Pancreas (tissue), 10 donors: ENCODE measurements at regions not wholly inside any gene's neighbourhood (a gene's known extent, or its start where the extent isn't known, plus 50 kb on each side); places are given as distances from the start of the nearest gene placed in this dataset.

Experiments used
- ATAC-seq, 4 donors: fragments of 200-7000 bp; cut with Tn5 transposase; one replicate each; pipeline versions ENCODE4 v1.8.0 to v1.9.1; 2020; ENCODE audit warnings: mild to moderate bottlenecking in 4 of 4, moderate library complexity in 4 of 4
- DNase-seq, 6 donors: peaks; one replicate each; pipeline ENCODE4 v3.0.0-alpha.2; 2020
- FAIRE-seq: peaks from 2 replicates; lab custom pipeline; 2012; peaks lifted over from hg19 to GRCh38; lab: Jason Lieb, UNC
- H3K27ac ChIP-seq, 4 donors: fragments of 200-600 bp; sonication (generic); 1 replicate in 3 of 4; 2 replicates in 1 of 4; pipeline versions ENCODE4 v1.5.0 to v1.8.0; 2020
- H3K27me3 ChIP-seq, 4 donors: fragments of 200-600 bp; one replicate each; pipeline ENCODE4 v1.8.0; 2021
- H3K36me3 ChIP-seq, 3 donors: fragments of 200-600 bp; sonication (generic) in 1 of 3; one replicate each; pipeline versions ENCODE4 v1.5.0 to v1.8.0; 2020 to 2021
- H3K4me1 ChIP-seq, 3 donors: fragments of 200-600 bp; one replicate each; pipeline ENCODE4 v1.8.0; 2021
- H3K4me3 ChIP-seq, 4 donors: fragments of 200-600 bp; sonication (generic) in 2 of 4; one replicate each; pipeline versions ENCODE4 v1.5.0 to v1.8.0; 2020 to 2021
- H3K9me3 ChIP-seq, 4 donors: fragments of 200-600 bp; one replicate each; pipeline ENCODE4 v1.8.0; 2021
- CTCF ChIP-seq, 4 donors: fragments of 200-600 bp; sonication (generic) in 3 of 4; IDR thresholded peaks; one replicate each; pipeline versions ENCODE4 v1.5.0 to v1.8.0; 2021; ENCODE audit warnings: antibody characterized with exemption in 4 of 4
- WGBS, 2 donors: extraction: QIAGEN DNeasy Blood & Tissue Kit; methylation state at CpG; one replicate each; pipeline ENCODE4 v1.1.7; 2013; 5-methylcytosine and 5-hydroxymethylcytosine counted together
- intact Hi-C, 3 donors: fragments of 100-400 bp; cut with DNase I; formaldehyde crosslinking; loops; one replicate each; pipeline versions ENCODE4 v1.11.1 to v1.14.2; 2022
- donor health status: healthy with polysubstance abuse.
- donor health status: DM: no; HTN: no; CAD: no; lungs with moderate emphysema.
- donor health status: DM: no; HTN: no; CAD: no.
- donor health status: control.
- donor health status: control.
- donor health status: Bipolar disorder and iron deficiency.
- donor health status: DM: yes; HTN: yes; CAD: no.
- donor health status: DM: no; HTN: no; CAD: no.
- donor health status: DM: no; HTN: no; CAD: no.
- donor health status: DM: yes; HTN: yes; CAD: no.

- intact Hi-C loops: no loop called here
- 50 to 61% methylated on average over 5 of the region's 5 CpGs for WGBS, 2 donors
- Histone ChIP-seq H3K9me3 (no peaks in the 10 kb centered on the region), H3K27ac (no peak overlapping the region), H3K4me1 (no peaks in the 10 kb centered on the region), H3K27me3 (no peaks in the 10 kb centered on the region), H3K36me3 (no peaks in the 10 kb centered on the region), H3K4me3 (no peak overlapping the region)
- FAIRE-seq: no peak
- no peak for DNase-seq
- no peak for TF ChIP-seq CTCF (IDR thresholded peaks at IDR 0.05)
- ATAC-seq: no peak
These were observed 198.9 kb upstream of the CYLC2 start for GRCh38 chr9:102796244-102796643.

- no peak overlapping the region for H3K4me3 ChIP-seq
- no peak overlapping the region for H3K27ac ChIP-seq
- intact Hi-C loops: no loop called here
- DNase-seq (no peak), ATAC-seq (no peak), FAIRE-seq (no peak)
- no peaks in the 10 kb centered on the region for H3K27me3 ChIP-seq
- no peaks in the 10 kb centered on the region for H3K4me1 ChIP-seq
- H3K9me3 ChIP-seq: no peaks in the 10 kb centered on the region
- H3K36me3 ChIP-seq: no peaks in the 10 kb centered on the region
- no peak for TF ChIP-seq CTCF (IDR thresholded peaks at IDR 0.05)
These were observed 199.6 kb upstream of the CYLC2 start for GRCh38 chr9:102795532-102795931.

GRCh38 chr9:102779356-102779755, 215.8 kb upstream of the CYLC2 start:
- intact Hi-C loops: no loop called here
- Histone ChIP-seq H3K36me3 (no peaks in the 10 kb centered on the region), H3K27me3 (no peaks in the 10 kb centered on the region), H3K4me3 (no peak overlapping the region), H3K4me1 (no peaks in the 10 kb centered on the region), H3K9me3 (no peaks in the 10 kb centered on the region), H3K27ac (no peak overlapping the region)
- no peak for TF ChIP-seq CTCF (IDR thresholded peaks at IDR 0.05)
- FAIRE-seq: no peak
- ATAC-seq: no peak
- no peak for DNase-seq

GRCh38 chr9:102778746-102779145, 216.4 kb upstream of the CYLC2 start:
- WGBS, 2 donors: 48 to 52% methylated on average over 4 of the region's 4 CpGs
- no peaks in the 10 kb centered on the region for H3K9me3 ChIP-seq
- no peaks in the 10 kb centered on the region for H3K27me3 ChIP-seq
- H3K4me3 ChIP-seq: no peak overlapping the region
- no peaks in the 10 kb centered on the region for H3K4me1 ChIP-seq
- FAIRE-seq: no peak
- DNase-seq: no peak
- no peak for TF ChIP-seq CTCF (IDR thresholded peaks at IDR 0.05)
- no peak overlapping the region for H3K27ac ChIP-seq
- ATAC-seq: no peak
- intact Hi-C loops: no loop called here
- H3K36me3 ChIP-seq: no peaks in the 10 kb centered on the region

- Histone ChIP-seq H3K4me1 (no peaks in the 10 kb centered on the region), H3K4me3 (no peak overlapping the region), H3K36me3 (no peaks in the 10 kb centered on the region), H3K9me3 (no peaks in the 10 kb centered on the region), H3K27me3 (no peaks in the 10 kb centered on the region), H3K27ac (no peak overlapping the region)
- FAIRE-seq: no peak
- TF ChIP-seq CTCF (IDR thresholded peaks at IDR 0.05): no peak
- intact Hi-C loops: no loop called here
- ATAC-seq: no peak
- no peak for DNase-seq
- 87 to 88% methylated on average over 3 of the region's 3 CpGs for WGBS, 2 donors
These were observed 224.4 kb upstream of the CYLC2 start for GRCh38 chr9:102770704-102771103.
